ENCODE measurements at regions not wholly inside any gene's neighbourhood (a gene's known extent, or its start where the extent isn't known, plus 50 kb on each side); places are given as distances from the start of the nearest gene placed in this dataset.

GRCh38 chr2:40548521-40548920, 96.6 kb upstream of the SLC8A1 start:
- Histone ChIP-seq H3K36me3 (replicated peaks; ENCODE audit: insufficient read depth, low read length) (no peaks in the 10 kb centered on the region), H3K4me1 (ENCODE audit: low read length) (no peaks in the 10 kb centered on the region), H3K4me3 (ENCODE audit: low read length) (no peak overlapping the region), H3K79me2 (ENCODE audit: low read length) (no peaks in the 10 kb centered on the region), H4K20me1 (ENCODE audit: insufficient read depth, low read length) (no peaks in the 10 kb centered on the region), H3K9me3 (replicated peaks; ENCODE audit: insufficient read depth, low read length) (no peaks in the 10 kb centered on the region), H3K4me2 (ENCODE audit: low read depth, low read length) (no peak overlapping the region), H3F3A (ENCODE audit: insufficient read depth, low read length) (no peaks in the 10 kb centered on the region), H3K27me3 (replicated peaks; ENCODE audit: insufficient read depth, low read length) (no peaks in the 10 kb centered on the region), H3K9me2 (replicated peaks; ENCODE audit: insufficient read depth, low read length) (no peaks in the 10 kb centered on the region), H2AFZ (ENCODE audit: low read length) (no peak overlapping the region), H3K9ac (ENCODE audit: low read length) (no peak overlapping the region), H3K27ac (ENCODE audit: low read length) (no peak overlapping the region)
- DNase-seq = no peak
- TF ChIP-seq EZH2 (optimal IDR thresholded peaks at IDR 0.05; ENCODE audit: low read depth, low read length) (no peak), EZH2phosphoT487 (IDR thresholded peaks at IDR 0.05; ENCODE audit: low read length) (no peak)
- TF ChIP-seq, protein P1, sequence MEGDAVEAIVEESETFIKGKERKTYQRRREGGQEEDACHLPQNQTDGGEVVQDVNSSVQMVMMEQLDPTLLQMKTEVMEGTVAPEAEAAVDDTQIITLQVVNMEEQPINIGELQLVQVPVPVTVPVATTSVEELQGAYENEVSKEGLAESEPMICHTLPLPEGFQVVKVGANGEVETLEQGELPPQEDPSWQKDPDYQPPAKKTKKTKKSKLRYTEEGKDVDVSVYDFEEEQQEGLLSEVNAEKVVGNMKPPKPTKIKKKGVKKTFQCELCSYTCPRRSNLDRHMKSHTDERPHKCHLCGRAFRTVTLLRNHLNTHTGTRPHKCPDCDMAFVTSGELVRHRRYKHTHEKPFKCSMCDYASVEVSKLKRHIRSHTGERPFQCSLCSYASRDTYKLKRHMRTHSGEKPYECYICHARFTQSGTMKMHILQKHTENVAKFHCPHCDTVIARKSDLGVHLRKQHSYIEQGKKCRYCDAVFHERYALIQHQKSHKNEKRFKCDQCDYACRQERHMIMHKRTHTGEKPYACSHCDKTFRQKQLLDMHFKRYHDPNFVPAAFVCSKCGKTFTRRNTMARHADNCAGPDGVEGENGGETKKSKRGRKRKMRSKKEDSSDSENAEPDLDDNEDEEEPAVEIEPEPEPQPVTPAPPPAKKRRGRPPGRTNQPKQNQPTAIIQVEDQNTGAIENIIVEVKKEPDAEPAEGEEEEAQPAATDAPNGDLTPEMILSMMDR (IDR thresholded peaks at IDR 0.05; ENCODE audit: low read length) = no peak

DNA sequence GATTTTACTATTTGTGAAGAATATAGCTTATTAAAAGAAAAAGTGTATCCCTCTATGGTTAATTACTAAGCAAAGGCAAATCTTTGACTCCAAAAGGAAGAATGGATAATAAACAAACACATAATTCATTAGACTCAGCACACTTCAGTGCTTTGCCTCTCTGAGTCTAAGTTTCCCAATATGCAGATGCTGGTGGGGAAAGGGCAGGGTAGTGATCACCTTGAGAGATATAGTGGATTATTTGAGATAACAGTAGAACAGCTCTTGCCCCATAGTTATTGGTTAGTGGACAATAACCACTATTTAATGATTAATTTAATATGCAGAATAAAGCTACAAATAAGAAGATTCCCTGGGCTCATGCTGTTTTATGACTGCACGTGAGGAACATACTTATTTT, 98.2 kb upstream of the SLC8A1 start:
- Histone ChIP-seq H3K9ac (ENCODE audit: low read length) (no peak overlapping the region), H3K36me3 (replicated peaks; ENCODE audit: insufficient read depth, low read length) (no peaks in the 10 kb centered on the region), H3K9me2 (replicated peaks; ENCODE audit: insufficient read depth, low read length) (no peaks in the 10 kb centered on the region), H3K27me3 (replicated peaks; ENCODE audit: insufficient read depth, low read length) (no peaks in the 10 kb centered on the region), H3K79me2 (ENCODE audit: low read length) (no peaks in the 10 kb centered on the region), H3F3A (ENCODE audit: insufficient read depth, low read length) (no peaks in the 10 kb centered on the region), H4K20me1 (ENCODE audit: insufficient read depth, low read length) (no peaks in the 10 kb centered on the region), H3K4me3 (ENCODE audit: low read length) (no peak overlapping the region), H3K4me1 (ENCODE audit: low read length) (no peaks in the 10 kb centered on the region), H2AFZ (ENCODE audit: low read length) (no peak overlapping the region), H3K4me2 (ENCODE audit: low read depth, low read length) (no peak overlapping the region), H3K27ac (ENCODE audit: low read length) (no peak overlapping the region), H3K9me3 (replicated peaks; ENCODE audit: insufficient read depth, low read length) (no peaks in the 10 kb centered on the region)
- no peak for DNase-seq
- TF ChIP-seq EZH2 (optimal IDR thresholded peaks at IDR 0.05; ENCODE audit: low read depth, low read length) (no peak), EZH2phosphoT487 (IDR thresholded peaks at IDR 0.05; ENCODE audit: low read length) (no peak)
- TF ChIP-seq, protein P1 (IDR thresholded peaks at IDR 0.05; ENCODE audit: low read length) = no peak

GRCh38 chr2:40551081-40551480, 99.2 kb upstream of the SLC8A1 start:
- H3K9me3 ChIP-seq (replicated peaks; ENCODE audit: insufficient read depth, low read length) = no peaks in the 10 kb centered on the region
- H3K9me2 ChIP-seq (replicated peaks; ENCODE audit: insufficient read depth, low read length) = no peaks in the 10 kb centered on the region
- no peaks in the 10 kb centered on the region for H3K27me3 ChIP-seq (replicated peaks; ENCODE audit: insufficient read depth, low read length)
- H3K9ac ChIP-seq (ENCODE audit: low read length) = no peak overlapping the region
- H3K79me2 ChIP-seq (ENCODE audit: low read length) = no peaks in the 10 kb centered on the region
- no peak for DNase-seq
- H3F3A ChIP-seq (ENCODE audit: insufficient read depth, low read length) = no peaks in the 10 kb centered on the region
- H3K4me3 ChIP-seq (ENCODE audit: low read length) = no peak overlapping the region
- H3K36me3 ChIP-seq (replicated peaks; ENCODE audit: insufficient read depth, low read length) = no peaks in the 10 kb centered on the region
- H4K20me1 ChIP-seq (ENCODE audit: insufficient read depth, low read length) = no peaks in the 10 kb centered on the region
- no peaks in the 10 kb centered on the region for H3K4me1 ChIP-seq (ENCODE audit: low read length)
- TF ChIP-seq EZH2 (optimal IDR thresholded peaks at IDR 0.05; ENCODE audit: low read depth, low read length) (no peak), EZH2phosphoT487 (IDR thresholded peaks at IDR 0.05; ENCODE audit: low read length) (no peak)
- TF ChIP-seq, protein P1 (IDR thresholded peaks at IDR 0.05; ENCODE audit: low read length) = no peak
- H3K27ac ChIP-seq (ENCODE audit: low read length) = no peak overlapping the region
- H2AFZ ChIP-seq (ENCODE audit: low read length) = no peak overlapping the region
- H3K4me2 ChIP-seq (ENCODE audit: low read depth, low read length) = no peak overlapping the region

Measured in MM.1S (cell line).